Keratinocyte (primary cell): ENCODE measurements at regions not wholly inside any gene's neighbourhood (a gene's known extent, or its start where the extent isn't known, plus 50 kb on each side); places are given as distances from the start of the nearest gene placed in this dataset.

Source experiments
- DNase-seq: peaks from one replicate; pipeline ENCODE4 v3.0.0-alpha.2; 2011; ENCODE audit warnings: low read depth, missing footprints, low spot score
- FAIRE-seq: peaks from 2 replicates; lab custom pipeline; 2011; peaks lifted over from hg19 to GRCh38; lab: Jason Lieb, UNC
- H2AFZ ChIP-seq: 2 replicates; pipeline ENCODE4 v1.6.0; 2012; ENCODE audit warnings: low read length, control low read depth, inconsistent platforms; ENCODE audit not compliant: control insufficient read depth
- H3K27ac ChIP-seq: 2 replicates; pipeline ENCODE4 v1.5.1; 2011; ENCODE audit warnings: low read length; ENCODE audit not compliant: control insufficient read depth, insufficient read depth
- H3K27me3 ChIP-seq: 3 replicates; pipeline ENCODE4 v1.6.0; 2011; ENCODE audit warnings: low read length; ENCODE audit not compliant: control insufficient read depth, insufficient read depth; ENCODE audit errors: extremely low read depth
- H3K36me3 ChIP-seq, 2 experiments: 2 replicates in 1 of 2; 3 replicates in 1 of 2; pipeline ENCODE4 v1.5.1; 2011; ENCODE audit warnings: low read length in 2 of 2, mild to moderate bottlenecking in 1 of 2; ENCODE audit not compliant: control insufficient read depth in 2 of 2, insufficient read depth in 2 of 2; ENCODE audit errors: extremely low read depth in 1 of 2
- H3K4me1 ChIP-seq: 3 replicates; pipeline ENCODE4 v1.5.1; 2011; ENCODE audit warnings: low read length; ENCODE audit not compliant: control insufficient read depth, insufficient read depth; ENCODE audit errors: extremely low read depth
- H3K4me2 ChIP-seq: 3 replicates; pipeline ENCODE4 v1.6.0; 2011; ENCODE audit warnings: low read depth, low read length; ENCODE audit not compliant: control insufficient read depth, insufficient read depth; ENCODE audit errors: extremely low read depth
- H3K4me3 ChIP-seq, 3 experiments: fragments of 200-600 bp in 1 of 3; sonication (generic) in 1 of 3; 2 replicates in 2 of 3; 3 replicates in 1 of 3; pipeline ENCODE4 v1.5.1; 2011 to 2016; ENCODE audit warnings: low read length in 3 of 3, mild to moderate bottlenecking in 3 of 3, control low read depth in 2 of 3, inconsistent platforms in 1 of 3, low read depth in 1 of 3, mixed read lengths in 1 of 3, mixed run types in 1 of 3, moderate library complexity in 1 of 3; ENCODE audit not compliant: control insufficient read depth in 2 of 3, insufficient read depth in 2 of 3; ENCODE audit errors: extremely low read depth in 1 of 3
- H3K79me2 ChIP-seq: 2 replicates; pipeline ENCODE4 v1.6.0; 2012; ENCODE audit warnings: low read length; ENCODE audit not compliant: control insufficient read depth, insufficient read depth
- H3K9ac ChIP-seq: 3 replicates; pipeline ENCODE4 v1.6.0; 2011; ENCODE audit warnings: low read length; ENCODE audit not compliant: control insufficient read depth, insufficient read depth; ENCODE audit errors: extremely low read depth
- H3K9me1 ChIP-seq: 3 replicates; pipeline ENCODE4 v1.6.0; 2011; ENCODE audit warnings: low read length; ENCODE audit not compliant: control insufficient read depth, insufficient read depth; ENCODE audit errors: extremely low read depth
- H3K9me3 ChIP-seq: 2 replicates; pipeline ENCODE4 v1.5.1; 2012; ENCODE audit warnings: low read depth, low read length; ENCODE audit not compliant: control insufficient read depth
- H4K20me1 ChIP-seq: 3 replicates; pipeline ENCODE4 v1.6.0; 2011; ENCODE audit warnings: low read length; ENCODE audit not compliant: control insufficient read depth, insufficient read depth; ENCODE audit errors: extremely low read depth
- CTCF ChIP-seq, 3 experiments: IDR thresholded peaks in 1 of 3; conservative IDR thresholded peaks in 1 of 3; optimal IDR thresholded peaks in 1 of 3; 2 replicates in 2 of 3; 3 replicates in 1 of 3; pipeline versions ENCODE3 to v1.5.1; 2011; ENCODE audit warnings: low read length in 3 of 3, mild to moderate bottlenecking in 3 of 3, moderate library complexity in 2 of 3, control low read depth in 1 of 3, inconsistent platforms in 1 of 3; ENCODE audit not compliant: insufficient read depth in 2 of 3; ENCODE audit errors: extremely low read depth in 1 of 3
- EZH2 ChIP-seq: IDR thresholded peaks from one replicate; pipeline ENCODE4 v1.6.1; 2012; ENCODE audit warnings: inconsistent platforms, mild to moderate bottlenecking, low read length, moderate library complexity
- dilution Hi-C: fragments of 300-500 bp; cut with MboI; formaldehyde crosslinking; loops from one replicate; pipeline ENCODE4 v1.7.0; 2020; ENCODE audit warnings: low sequenced_read_pairs; ENCODE audit not compliant: extremely low pct_ligation_motif_present

GRCh38 chr13:88863116-88863515 is 1191.9 kb downstream of the SLITRK5 start:
- FAIRE-seq (no peak), DNase-seq (no peak)
- Histone ChIP-seq H3K9me1 (no peaks in the 10 kb centered on the region), H3K9ac (no peak overlapping the region), H3K27me3 (no peaks in the 10 kb centered on the region), H4K20me1 (no peaks in the 10 kb centered on the region), H3K79me2 (no peaks in the 10 kb centered on the region), H2AFZ (no peak overlapping the region), H3K4me1 (no peaks in the 10 kb centered on the region), H3K9me3 (no peaks in the 10 kb centered on the region), H3K4me2 (no peak overlapping the region), H3K4me3 (no peak overlapping the region), H3K36me3 (no peaks in the 10 kb centered on the region), H3K27ac (no peak overlapping the region)
- TF ChIP-seq EZH2, result no peak
- TF ChIP-seq CTCF (optimal IDR thresholded peaks at IDR 0.05 in 1 of 3, IDR thresholded peaks at IDR 0.05 in 1 of 3, conservative IDR thresholded peaks at IDR 0.05 in 1 of 3; ENCODE audit: extremely low read depth in 1 of 3, insufficient read depth in 2 of 3, low read length in 3 of 3), result no peak
- dilution Hi-C loops, result no loop called here

GRCh38 chr13:88866195-88866594 is 1195.0 kb downstream of the SLITRK5 start:
- no peak for TF ChIP-seq CTCF (optimal IDR thresholded peaks at IDR 0.05 in 1 of 3, IDR thresholded peaks at IDR 0.05 in 1 of 3, conservative IDR thresholded peaks at IDR 0.05 in 1 of 3; ENCODE audit: extremely low read depth in 1 of 3, insufficient read depth in 2 of 3, low read length in 3 of 3)
- no peak for TF ChIP-seq EZH2
- Histone ChIP-seq H3K79me2 (no peaks in the 10 kb centered on the region), H3K4me2 (no peak overlapping the region), H4K20me1 (no peaks in the 10 kb centered on the region), H3K4me1 (no peaks in the 10 kb centered on the region), H3K4me3 (no peak overlapping the region), H3K9me1 (no peaks in the 10 kb centered on the region), H3K27ac (no peak overlapping the region), H2AFZ (no peak overlapping the region), H3K9me3 (no peaks in the 10 kb centered on the region), H3K9ac (no peak overlapping the region), H3K36me3 (no peaks in the 10 kb centered on the region), H3K27me3 (no peaks in the 10 kb centered on the region)
- dilution Hi-C loops, result no loop called here
- DNase-seq (no peak), FAIRE-seq (no peak)
